Spleen (tissue), 7 donors: ENCODE measurements at regions not wholly inside any gene's neighbourhood (a gene's known extent, or its start where the extent isn't known, plus 50 kb on each side); places are given as distances from the start of the nearest gene placed in this dataset.

ENCODE experiments used
- CTCF ChIP-seq, 11 experiments: fragments of 200-600 bp in 7 of 11; fragments of 450-650 bp in 4 of 11; sonication (generic) in 4 of 11; IDR thresholded peaks in 8 of 11; conservative IDR thresholded peaks in 3 of 11; 1 replicate in 7 of 11; 2 replicates in 4 of 11; pipeline versions ENCODE4 v1.4.0 to v1.8.0; 2016 to 2021; ENCODE audit warnings: antibody characterized with exemption in 11 of 11, inconsistent platforms in 4 of 11, mild to moderate bottlenecking in 1 of 11
- POLR2A ChIP-seq, 3 donors: fragments of 450-650 bp; IDR thresholded peaks; one replicate each; pipeline ENCODE4 v1.5.1; 2017; ENCODE audit warnings: antibody characterized with exemption in 3 of 3, mild to moderate bottlenecking in 1 of 3
- POLR2AphosphoS5 ChIP-seq, 3 donors: sonication (generic); formaldehyde crosslinking; IDR thresholded peaks; one replicate each; pipeline ENCODE4 v1.5.1; 2017; ENCODE audit warnings: antibody characterized with exemption in 3 of 3
- donor health status: DM: no; HTN: no; CAD: no; lungs with moderate emphysema.
- donor health status: DM: no; HTN: no; CAD: no.
- donor health status: DM: no; HTN: no; CAD: no.

DNA sequence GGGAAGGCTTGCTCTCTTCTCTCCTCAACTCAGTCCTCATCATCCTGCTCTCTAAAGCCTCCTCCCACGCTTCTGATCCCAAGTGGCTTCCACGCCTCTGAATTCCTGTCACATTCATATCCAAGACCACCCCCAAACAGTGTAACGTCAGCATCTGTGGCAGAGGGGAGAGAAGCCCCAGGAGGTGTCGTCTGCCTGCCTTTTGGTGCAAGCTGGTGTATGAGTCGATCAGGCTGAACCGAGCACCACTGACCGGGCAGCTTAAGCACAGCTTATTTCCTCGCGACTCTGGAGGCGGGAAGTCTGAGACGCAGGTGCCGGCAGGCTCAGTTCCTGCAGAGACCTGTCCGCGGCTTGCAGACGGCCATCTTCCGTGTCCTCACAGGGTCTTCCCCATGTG, 123.8 kb upstream of the RAB4A start:
- TF ChIP-seq CTCF (IDR thresholded peaks at IDR 0.05 in 8 of 11, conservative IDR thresholded peaks at IDR 0.05 in 3 of 11): no peak
- no peak for TF ChIP-seq POLR2AphosphoS5 (IDR thresholded peaks at IDR 0.05)
- TF ChIP-seq POLR2A (IDR thresholded peaks at IDR 0.05): no peak
